Adrenal gland (tissue), 9 donors: ENCODE measurements at regions not wholly inside any gene's neighbourhood (a gene's known extent, or its start where the extent isn't known, plus 50 kb on each side); places are given as distances from the start of the nearest gene placed in this dataset.

Experiments used
- DNase-seq, 7 donors: peaks; one replicate each; pipeline ENCODE4 v3.0.0-alpha.2; 2019 to 2020
- H3K27ac ChIP-seq, 5 donors: fragments of 200-600 bp; sonication (generic) in 4 of 5; 1 replicate in 3 of 5; 2 replicates in 2 of 5; pipeline versions ENCODE4 v1.5.1 to v1.8.0; 2016 to 2020; ENCODE audit warnings: mild to moderate bottlenecking in 1 of 5
- H3K27me3 ChIP-seq: fragments of 200-600 bp; 2 replicates; pipeline ENCODE4 v1.8.0; 2021
- H3K36me3 ChIP-seq, 2 donors: fragments of 200-600 bp; replicated peaks in 1 of 2; 1 replicate in 1 of 2; 2 replicates in 1 of 2; pipeline versions ENCODE4 v1.5.1 to v1.8.0; 2018 to 2022
- H3K4me1 ChIP-seq, 2 donors: fragments of 200-600 bp; replicated peaks in 1 of 2; 1 replicate in 1 of 2; 2 replicates in 1 of 2; pipeline versions ENCODE4 v1.5.1 to v1.8.0; 2018 to 2021
- H3K4me3 ChIP-seq, 4 donors: fragments of 200-600 bp; sonication (generic) in 3 of 4; one replicate each; pipeline ENCODE4 v1.5.1; 2016 to 2018
- H3K9me3 ChIP-seq, 3 donors: fragments of 200-600 bp; sonication (generic) in 1 of 3; replicated peaks in 1 of 3; 1 replicate in 2 of 3; 2 replicates in 1 of 3; pipeline versions ENCODE4 v1.5.1 to v1.8.0; 2016 to 2021
- CTCF ChIP-seq, 6 experiments: fragments of 450-650 bp in 4 of 6; fragments of 200-600 bp in 2 of 6; sonication (generic) in 1 of 6; IDR thresholded peaks; 1 replicate in 5 of 6; 2 replicates in 1 of 6; pipeline versions ENCODE4 v1.5.1 to v1.8.0; 2016 to 2021; ENCODE audit warnings: antibody characterized with exemption in 6 of 6, mild to moderate bottlenecking in 2 of 6, moderate library complexity in 1 of 6
- POLR2A ChIP-seq, 2 donors: fragments of 450-650 bp; IDR thresholded peaks; one replicate each; pipeline ENCODE4 v1.6.1; 2017; ENCODE audit warnings: antibody characterized with exemption in 2 of 2, mild to moderate bottlenecking in 2 of 2, moderate library complexity in 1 of 2
- WGBS, 4 donors: extraction: QIAGEN DNeasy Blood & Tissue Kit in 2 of 4; methylation state at CpG; one replicate each; pipeline versions ENCODE4 v1.1.5 to v1.1.7; 2013 to 2017; 5-methylcytosine and 5-hydroxymethylcytosine counted together
- intact Hi-C, 2 donors: fragments of 100-400 bp; cut with DNase I; formaldehyde crosslinking; loops; one replicate each; pipeline versions ENCODE4 v1.14.1 to v1.15.0; 2022 to 2023
- donor health status: healthy with polysubstance abuse.
- donor health status: Bipolar disorder and iron deficiency.
- donor health status: DM: yes; HTN: yes; CAD: no.
- donor health status: DM: no; HTN: no; CAD: no.
- donor health status: DM: no; HTN: no; CAD: no.

- no peak for DNase-seq
- intact Hi-C loops = no loop called here
- Histone ChIP-seq H3K36me3 (no peaks in the 10 kb centered on the region), H3K4me3 (no peak overlapping the region), H3K27me3 (no peaks in the 10 kb centered on the region), H3K9me3 (no peaks in the 10 kb centered on the region), H3K27ac (no peak overlapping the region), H3K4me1 (peaks cover 7 to 12% of the 10 kb centered on the region in 2 donors)
- WGBS, 4 donors = 81 to 90% (median 87%) methylated on average over 3 of the region's 3 CpGs
- TF ChIP-seq CTCF (IDR thresholded peaks at IDR 0.05) (no peak), POLR2A (IDR thresholded peaks at IDR 0.05) (no peak)
Observed at GRCh38 chr11:95283650-95284049, 52.6 kb upstream of the SESN3 start.

GRCh38 chr11:95283146-95283545, 52.1 kb upstream of the SESN3 start:
- no peaks in the 10 kb centered on the region for H3K9me3 ChIP-seq
- intact Hi-C loops = no loop called here
- no peaks in the 10 kb centered on the region for H3K36me3 ChIP-seq
- no peak for TF ChIP-seq CTCF (IDR thresholded peaks at IDR 0.05)
- TF ChIP-seq POLR2A (IDR thresholded peaks at IDR 0.05) = no peak
- 86 to 97% (median 89%) methylated on average over 3 of the region's 3 CpGs for WGBS, 4 donors
- no peak overlapping the region for H3K27ac ChIP-seq
- no peak for DNase-seq
- no peak overlapping the region for H3K4me3 ChIP-seq
- no peaks in the 10 kb centered on the region for H3K27me3 ChIP-seq
- H3K4me1 ChIP-seq = peaks cover 7 to 12% of the 10 kb centered on the region in 2 donors

- WGBS, 4 donors = 75 to 80% (median 78%) methylated on average over 4 to 6 of the region's 6 CpGs
- no peak for DNase-seq
- Histone ChIP-seq H3K4me3 (no peak overlapping the region), H3K4me1 (peaks cover 7 to 12% of the 10 kb centered on the region in 2 donors), H3K27ac (no peak overlapping the region), H3K27me3 (no peaks in the 10 kb centered on the region), H3K9me3 (no peaks in the 10 kb centered on the region), H3K36me3 (no peaks in the 10 kb centered on the region)
- TF ChIP-seq POLR2A (IDR thresholded peaks at IDR 0.05) (no peak), CTCF (IDR thresholded peaks at IDR 0.05) (no peak)
- intact Hi-C loops = no loop called here
Observed at GRCh38 chr11:95282291-95282751, 51.3 kb upstream of the SESN3 start.
